GM19328 (cell line): ENCODE measurements at regions not wholly inside any gene's neighbourhood (a gene's known extent, or its start where the extent isn't known, plus 50 kb on each side); places are given as distances from the start of the nearest gene placed in this dataset.
"Not testable (repeated sequence)": the region's sequence is repeated elsewhere in the genome, so short reads cannot be mapped to it uniquely, and the experiment has no call there.

ENCODE experiments used
- ATAC-seq: cut with Tn5 transposase; IDR thresholded peaks from one replicate; pipeline ENCODE4 v1.9.1; 2021; ENCODE audit warnings: mild to moderate bottlenecking, moderate library complexity; ENCODE audit not compliant: unreplicated experiment

DNA sequence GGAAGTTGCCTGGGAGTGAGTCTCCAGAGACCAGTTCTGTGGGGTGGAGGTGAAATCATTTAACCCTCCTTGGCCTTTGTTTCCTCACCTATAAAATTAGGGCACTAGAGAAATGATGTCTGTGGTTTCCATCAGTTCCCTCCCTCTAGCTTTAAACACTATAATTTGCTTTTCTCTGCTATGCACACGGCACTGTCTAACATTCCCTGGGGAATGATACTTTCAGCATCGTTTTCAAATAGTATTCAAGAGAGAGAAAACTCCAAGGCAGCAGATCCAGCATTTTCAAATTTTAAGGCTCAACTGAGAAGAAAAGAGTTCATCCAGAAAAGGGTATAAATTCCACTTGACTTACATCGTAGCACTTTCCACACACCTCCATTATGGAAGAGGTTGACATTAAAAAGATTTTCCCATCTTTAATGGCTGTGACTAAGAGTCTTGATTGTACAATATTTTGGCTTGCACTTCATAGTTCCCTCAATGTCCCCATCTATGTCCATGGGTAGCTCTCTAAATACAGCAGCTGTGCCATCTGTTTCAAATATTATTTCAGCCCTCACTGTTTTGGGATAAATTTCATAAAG is 137.7 kb upstream of the ZPLD1 start:
- ATAC-seq = no peak

DNA sequence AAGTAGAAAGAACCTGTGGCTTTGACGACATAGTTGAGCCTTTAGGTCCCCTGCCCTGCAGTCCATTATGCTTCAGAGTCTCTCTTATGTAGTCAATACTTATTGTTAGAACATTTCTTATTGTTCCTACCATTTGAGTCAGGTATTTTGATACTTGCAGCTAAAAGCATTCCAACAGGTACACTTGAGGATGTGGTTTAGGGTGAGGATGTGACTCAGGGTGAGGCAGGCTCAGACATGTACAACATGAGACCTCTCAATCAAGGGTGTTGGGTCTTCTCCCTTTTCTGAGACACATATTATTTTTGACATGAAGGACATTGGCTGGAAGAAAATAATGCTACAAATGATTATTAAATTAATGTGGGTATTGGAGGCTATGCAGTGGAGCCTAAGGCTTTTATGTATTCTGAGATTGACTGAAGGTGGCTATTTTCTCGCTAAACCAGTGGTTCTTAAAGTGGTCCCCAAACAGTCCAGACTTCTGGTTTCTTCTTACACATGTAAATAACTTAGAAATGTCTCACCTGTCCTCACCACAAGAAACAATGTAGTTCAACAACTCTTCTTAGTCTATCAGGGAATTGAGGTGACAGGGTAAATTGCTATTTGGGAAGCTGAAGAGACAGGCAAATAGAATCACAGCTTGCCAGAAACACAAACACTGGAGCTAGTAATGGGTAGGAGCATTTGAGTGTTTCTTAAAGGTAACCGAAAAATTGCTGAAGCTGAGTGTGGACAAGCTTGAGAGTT is 135.5 kb upstream of the ZPLD1 start:
- no peak for ATAC-seq

DNA sequence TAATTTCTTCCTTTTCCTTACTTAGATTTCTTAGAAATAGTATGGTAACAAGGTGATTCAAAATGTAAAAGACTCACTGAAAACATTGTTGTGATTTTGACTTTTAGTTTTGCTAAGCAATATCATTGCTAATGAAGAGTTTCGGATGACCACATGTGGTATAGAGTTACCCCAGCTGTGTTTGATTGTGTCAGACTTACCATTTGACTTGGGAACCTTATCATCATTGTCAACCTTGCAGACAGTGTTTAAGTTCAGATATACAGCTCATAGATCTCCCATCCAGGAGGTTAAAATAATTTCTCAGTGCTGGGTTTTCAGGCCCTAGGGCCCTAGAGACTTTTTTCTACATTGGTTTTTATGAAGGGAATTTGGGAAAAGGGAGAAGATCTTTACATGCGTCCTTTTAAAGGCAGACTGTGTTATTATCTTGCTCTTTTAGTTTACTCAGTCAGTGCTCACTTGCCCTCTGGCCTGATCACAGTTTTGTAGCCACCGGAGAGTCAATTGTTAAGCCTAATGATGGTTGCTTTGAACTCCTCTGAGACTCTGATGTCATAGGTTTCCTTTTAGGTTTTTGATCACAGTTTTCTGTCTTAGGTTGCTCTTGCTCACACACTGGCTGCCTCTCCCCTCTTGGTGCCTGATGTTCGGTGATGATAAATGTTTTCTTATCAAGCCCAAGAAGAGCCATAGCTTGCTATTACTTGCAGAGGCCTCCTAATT is 133.5 kb upstream of the ZPLD1 start:
- ATAC-seq = no peak

DNA sequence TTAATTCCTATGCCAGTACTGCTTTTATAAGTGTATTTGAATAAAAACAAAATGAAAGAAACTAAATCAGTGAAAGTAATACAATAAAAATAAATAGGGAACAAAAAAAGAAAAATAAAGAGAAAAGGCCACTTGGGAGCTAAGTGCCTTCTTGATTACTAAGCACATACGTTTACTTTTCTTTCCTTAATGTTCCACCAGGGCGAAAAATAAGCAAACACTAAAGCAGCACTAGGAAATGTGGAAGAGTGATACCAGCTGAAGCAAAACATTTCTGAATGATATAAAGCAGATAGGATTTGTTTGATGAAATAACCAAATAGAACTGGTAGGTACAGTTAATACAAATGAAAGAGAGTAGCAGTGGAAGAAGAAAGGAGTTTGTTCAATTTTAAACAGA is 132.8 kb upstream of the ZPLD1 start:
- ATAC-seq = no peak

DNA sequence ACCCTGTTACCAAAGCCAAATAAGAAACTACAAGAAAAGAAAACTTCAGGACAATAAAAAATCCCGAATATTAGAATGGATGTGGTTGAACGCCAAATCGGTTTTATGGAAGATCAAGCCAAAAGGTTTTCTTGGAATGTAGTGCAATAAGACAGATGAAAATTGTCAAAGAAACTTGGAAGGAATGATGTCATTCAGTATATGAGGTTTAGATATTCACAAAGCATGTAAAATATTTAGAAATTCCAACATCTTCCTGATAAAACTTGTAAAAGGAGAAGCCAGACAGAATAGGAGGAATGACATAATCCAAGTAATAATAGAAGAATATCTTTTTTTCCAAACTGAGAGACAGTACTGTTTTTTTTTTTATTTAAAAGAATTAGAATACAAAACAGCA is 130.3 kb upstream of the ZPLD1 start:
- ATAC-seq = no peak

DNA sequence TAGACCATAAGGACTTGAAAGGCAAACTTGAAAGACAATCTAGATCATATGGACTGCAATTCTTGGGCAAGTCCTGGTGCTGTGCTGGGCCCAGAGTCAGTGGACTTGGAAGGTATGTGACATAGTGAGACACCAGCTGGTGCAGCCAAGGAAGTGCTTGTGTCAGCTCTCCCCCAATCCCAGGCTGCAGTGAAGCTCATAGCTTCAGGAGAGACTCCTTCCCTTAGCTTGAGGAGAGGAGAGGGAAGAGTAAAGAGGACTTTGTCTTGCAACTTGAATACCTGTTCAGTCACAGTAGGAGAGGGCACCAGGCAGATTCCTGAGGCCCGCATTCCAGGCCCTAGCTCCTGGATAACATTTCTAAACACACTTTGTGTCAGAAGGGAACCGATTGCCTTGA is 127.4 kb upstream of the ZPLD1 start:
- ATAC-seq = no peak

DNA sequence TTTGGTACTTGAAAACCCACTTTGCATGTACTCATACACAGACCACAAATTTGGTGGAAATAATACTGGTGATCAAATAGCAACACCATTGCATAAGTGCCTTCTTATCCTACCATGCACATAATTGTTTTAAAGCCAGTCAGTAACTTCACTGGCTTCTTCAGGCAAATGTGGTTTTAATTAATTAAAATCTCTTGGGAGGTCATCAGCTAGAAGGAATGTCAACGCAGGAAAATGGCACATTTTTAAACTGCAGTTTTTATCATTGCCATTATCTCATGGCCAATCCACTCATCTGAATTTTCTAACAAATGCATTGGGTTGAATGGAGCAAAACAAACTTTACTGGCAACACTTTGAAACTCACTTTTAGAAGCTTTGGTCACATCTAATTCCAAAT is 105.7 kb upstream of the ZPLD1 start:
- no peak for ATAC-seq

DNA sequence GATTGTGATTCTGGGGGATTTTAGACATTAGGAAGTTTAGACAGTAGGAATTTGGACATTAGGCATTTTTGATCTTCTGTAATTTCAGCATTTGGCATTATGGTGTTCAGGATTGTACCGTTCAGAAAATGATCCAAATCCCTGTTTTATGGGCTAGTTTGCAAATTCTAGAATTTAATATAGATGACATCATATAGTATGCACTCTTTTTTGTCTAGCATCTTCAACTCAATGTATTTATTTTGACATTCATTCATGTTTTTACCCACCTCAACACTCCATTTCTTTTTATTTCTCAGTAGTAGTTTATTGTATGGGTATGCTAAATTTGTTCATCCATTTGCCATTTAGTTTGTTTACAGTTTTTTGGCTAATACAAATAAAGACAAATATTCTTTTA is 105.3 kb upstream of the ZPLD1 start:
- no peak for ATAC-seq

DNA sequence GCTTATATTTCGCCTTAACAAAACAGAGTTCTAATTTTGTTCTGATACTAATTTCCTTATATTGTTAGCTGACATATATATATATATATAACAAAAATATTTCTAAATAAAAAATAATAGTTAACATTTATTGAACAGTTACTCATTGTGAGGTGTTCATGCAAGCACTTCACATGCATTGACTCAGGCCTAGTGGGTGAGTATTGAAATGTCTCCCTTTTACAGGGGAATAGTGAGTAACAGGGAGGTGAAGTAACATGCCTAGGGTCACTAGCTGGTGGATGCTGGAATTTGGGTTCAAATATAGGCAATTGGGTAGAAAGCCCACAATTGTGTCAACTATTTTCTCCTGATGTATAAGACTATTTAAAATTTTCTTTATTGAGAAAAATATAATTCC is 102.6 kb upstream of the ZPLD1 start:
- no peak for ATAC-seq

DNA sequence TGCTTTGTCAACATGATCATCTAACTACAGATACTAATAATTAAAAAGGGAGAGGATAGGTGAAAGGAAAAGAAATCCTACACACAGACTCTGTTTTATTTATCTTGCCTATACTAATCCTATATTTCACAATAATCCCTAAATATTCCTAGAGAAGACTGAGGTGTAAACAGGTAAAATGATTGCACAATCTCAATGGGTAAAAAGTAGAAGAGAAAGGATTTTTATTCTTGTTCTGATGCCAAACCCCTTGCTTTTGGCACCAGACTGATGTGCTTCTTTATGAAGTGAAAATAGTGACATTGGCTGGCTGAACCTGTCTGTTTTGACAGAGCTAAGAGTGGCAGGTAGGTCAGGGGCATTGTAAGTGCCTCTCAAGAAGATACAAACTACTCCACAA is 101.9 kb upstream of the ZPLD1 start:
- no peak for ATAC-seq

DNA sequence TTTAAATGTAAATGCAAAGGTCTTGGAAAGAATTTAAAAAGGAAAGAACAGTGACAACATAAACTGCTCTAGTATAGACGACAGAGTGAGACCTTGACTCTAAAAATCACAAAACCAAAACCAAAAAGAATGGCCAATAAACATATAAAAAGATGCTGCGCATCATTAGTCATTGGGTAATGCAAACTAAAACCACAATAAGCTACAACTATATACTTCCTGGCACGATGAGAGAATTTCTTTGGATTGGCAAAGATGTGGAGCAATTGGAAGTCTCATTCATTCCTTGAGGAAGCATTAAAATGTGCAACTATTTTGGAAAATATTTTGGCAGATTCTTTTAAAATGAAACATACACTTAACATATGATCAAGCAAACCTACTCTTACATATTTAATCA is 98.7 kb upstream of the ZPLD1 start:
- ATAC-seq = no peak

DNA sequence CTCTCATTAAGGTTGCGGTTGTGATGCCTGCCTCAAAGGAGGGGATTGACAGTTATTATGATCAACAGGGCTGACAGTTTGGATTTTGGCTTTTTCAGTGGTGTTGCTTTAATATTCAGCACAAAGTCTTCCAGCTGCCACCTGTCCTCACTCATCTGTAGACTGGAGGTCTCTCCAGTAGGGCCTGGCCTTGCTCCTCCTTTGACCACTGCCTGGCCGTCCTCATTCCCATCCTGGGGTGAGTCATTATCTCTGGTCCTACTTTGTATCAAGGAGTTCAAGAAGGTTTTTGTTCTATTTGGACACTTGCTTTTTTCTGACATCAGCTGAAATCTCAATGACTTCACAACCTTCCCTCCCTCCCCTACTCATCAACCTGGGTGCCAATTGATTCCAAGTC is 95.1 kb upstream of the ZPLD1 start:
- no peak for ATAC-seq

DNA sequence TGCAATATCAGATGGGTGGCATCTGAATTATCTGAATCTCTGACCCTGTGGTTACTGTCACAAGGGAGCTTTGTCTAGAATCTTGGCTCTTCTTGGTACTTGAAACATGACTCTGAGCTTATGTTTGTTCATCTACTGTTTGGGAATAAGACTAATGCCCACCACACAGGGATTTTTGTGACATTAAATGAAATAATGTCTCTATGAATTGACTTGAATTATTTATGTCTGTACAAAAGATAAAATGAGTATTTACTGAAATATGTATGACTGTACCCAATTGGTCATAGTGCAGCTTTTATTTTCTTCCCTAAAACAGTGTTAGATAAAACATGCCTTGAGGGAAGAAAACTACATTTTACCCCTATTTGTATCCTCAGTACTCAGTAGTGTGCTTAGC is 87.9 kb upstream of the ZPLD1 start:
- ATAC-seq = no peak

DNA sequence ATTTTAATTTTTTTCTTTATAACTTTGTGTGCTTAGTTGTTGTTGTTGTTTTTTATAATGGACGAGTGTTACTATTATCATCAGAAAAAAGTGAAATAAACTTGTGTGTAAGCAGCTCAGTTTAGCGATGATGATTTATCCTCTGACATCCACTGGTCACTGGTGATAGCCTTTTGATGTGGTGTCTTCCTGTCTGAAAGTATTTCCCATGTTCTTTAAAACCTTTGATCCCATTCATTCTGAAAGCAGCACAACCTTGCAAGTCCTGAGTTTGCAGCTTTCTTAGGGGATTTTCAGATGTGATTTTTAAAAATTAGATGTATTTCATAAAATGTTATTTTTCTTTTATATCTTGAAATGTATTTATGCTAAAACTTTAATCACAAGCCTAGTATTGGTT is 85.9 kb upstream of the ZPLD1 start:
- ATAC-seq = no peak

DNA sequence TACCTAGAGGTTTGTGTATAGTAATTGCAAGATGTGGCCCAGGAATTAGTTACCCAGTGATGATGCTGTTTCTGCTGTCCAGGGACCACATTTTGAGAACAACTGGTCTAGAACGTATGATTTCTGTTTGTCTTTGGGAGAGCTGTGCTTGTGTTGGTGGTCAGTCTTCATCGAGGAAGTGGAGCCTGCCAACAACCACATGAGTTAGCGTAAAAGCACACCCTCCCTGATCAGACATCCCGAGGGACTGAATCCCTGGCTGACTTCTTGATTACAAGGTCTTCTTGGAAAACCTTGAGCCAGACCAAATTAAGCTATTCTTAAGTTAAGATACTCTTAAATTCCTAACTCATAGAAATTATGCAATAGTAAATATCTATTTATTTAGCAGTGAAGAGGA is 81.7 kb upstream of the ZPLD1 start:
- no peak for ATAC-seq

DNA sequence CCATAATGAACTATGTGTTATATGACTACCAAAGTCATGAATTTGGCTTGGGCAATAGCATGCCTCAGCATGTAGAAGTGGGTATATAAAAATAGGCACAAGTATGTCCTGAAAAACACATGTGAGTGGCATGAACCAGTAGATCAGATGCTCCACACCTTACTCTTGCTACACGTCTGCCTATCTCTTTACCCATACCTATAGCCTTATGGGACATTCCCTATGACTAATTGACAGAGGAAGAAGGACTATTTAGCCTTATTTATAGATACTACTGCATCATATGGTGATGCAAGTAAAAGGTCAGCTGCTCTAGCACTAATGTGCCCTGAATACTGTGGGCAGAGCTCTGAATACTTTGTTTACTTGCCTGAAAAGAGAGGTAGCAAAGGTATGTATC is 81.0 kb upstream of the ZPLD1 start:
- ATAC-seq = no peak

DNA sequence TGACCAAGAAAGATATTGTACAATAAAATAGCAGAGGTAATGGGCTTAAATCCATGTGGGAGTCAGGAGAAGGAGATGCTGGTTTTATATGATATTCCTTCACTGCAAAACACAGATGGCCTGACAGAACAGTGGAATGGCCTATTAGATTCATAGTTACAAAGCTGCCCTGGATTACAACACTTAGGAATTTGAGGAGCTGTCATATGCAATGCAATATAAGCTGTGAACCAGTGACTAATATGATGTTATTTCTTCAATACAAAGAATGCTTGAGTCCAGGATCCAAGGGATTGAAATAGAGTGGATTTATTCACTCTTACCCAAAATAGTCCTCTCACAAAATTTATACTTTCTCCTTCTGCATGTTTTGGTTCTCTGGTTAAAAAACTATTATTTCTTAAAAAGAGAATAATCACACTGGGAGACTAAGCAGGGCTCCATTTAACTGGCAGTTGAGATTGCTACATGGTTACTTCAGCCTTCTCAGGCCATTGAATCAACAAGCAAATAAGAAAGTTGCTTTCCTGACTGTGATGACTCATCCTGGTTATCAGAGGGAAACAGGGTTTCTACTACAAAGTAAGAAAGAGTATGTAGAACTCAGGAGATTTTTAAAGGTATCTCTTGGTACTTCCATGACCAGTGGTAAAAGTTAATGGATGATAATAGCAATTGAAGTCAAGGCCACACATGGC is 79.8 kb upstream of the ZPLD1 start:
- no peak for ATAC-seq

DNA sequence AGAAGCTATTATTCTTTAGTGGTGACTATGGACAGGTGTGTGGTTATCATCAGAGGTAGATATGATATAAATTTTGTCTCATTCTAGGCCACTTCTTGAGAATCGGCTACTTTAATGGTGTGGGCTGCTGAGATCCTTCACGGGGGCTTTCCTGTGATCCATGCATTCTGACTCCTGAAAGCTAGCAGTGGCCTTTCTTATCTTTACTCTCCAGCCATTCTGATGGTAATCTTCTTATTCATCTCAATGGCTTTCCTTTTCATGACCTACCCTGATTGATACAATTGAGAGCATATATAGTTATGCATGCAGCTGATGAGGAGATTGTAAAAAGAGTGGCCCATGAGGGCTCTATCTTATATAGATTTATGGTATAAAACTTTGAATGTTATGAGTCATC is 78.3 kb upstream of the ZPLD1 start:
- ATAC-seq = no peak

DNA sequence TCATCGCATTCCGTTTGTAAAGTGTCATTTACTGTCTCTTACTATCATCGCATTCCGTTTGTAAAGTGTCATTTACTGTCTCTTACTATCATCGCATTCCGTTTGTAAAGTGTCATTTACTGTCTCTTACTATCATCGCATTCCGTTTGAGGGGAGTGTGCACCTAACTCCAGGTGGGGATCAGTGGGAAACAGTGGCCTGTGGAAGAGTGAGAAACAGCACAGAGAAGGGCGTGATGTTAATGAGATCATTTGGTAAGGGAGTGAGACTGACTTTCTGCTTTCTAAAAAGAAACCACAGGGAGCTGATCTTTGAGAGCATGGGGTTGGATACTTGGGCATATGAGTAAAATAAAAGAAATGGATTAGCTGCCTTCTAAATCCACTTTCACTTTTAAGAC is 77.5 kb upstream of the ZPLD1 start:
- ATAC-seq = not testable (repeated sequence)

DNA sequence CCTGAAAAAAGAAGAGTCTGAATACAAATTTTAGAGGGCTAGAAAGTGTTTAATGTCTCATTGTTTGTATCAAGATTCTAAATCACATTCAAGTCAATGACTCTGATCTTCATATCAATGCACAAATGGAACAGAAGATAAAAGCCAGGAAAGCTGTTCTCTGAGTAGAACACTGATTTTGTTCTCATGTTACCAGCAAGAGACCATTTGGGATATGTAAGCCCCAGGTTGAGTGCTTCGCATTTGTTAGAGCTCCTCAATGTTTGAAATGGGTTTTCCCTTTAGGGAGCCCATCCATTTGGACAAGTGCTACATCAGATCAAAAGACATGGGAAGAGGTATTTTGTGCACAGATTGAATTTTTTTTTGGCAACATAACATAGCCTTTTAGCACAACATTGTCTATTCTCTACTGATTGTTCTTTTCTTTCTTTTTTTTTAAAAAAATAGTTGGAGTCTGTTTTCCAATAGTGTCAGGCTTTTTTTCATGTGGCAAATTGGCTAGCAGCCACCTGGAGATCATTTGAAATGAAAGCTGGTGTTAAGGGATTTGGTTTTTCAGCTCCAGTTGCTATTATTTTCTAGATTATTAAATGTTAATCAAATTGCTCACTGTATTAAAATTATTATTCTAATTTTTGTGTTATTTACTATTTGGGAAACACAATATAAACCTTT is 74.5 kb upstream of the ZPLD1 start:
- no peak for ATAC-seq

DNA sequence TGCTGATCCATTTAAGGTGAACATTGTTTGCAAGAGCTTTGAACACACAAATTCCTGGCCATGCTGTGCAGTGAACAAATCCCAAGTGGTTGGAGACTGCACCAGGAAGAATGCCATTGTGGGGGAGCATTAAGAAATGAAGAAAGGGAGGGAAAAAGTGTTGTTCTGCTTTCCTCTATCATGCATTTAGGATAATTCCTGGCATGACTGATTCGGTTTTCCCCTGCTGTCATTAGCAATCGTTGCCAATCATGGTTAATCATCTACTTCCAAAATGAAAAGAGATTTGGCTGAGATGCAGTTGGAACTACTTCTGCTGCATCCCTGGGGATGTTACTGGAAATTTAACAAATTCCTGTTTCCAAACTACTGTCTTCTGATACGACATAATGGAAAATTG is 73.7 kb upstream of the ZPLD1 start:
- no peak for ATAC-seq
